ENCODE measurements at regions not wholly inside any gene's neighbourhood (a gene's known extent, or its start where the extent isn't known, plus 50 kb on each side); places are given as distances from the start of the nearest gene placed in this dataset.

GRCh38 chr4:31984872-31985271 lies 1264.7 kb downstream of the PCDH7 start:
- no peak for TF ChIP-seq CTCF (IDR thresholded peaks at IDR 0.05)
- TF ChIP-seq POLR2A (IDR thresholded peaks at IDR 0.05), result no peak
